ENCODE measurements at regions not wholly inside any gene's neighbourhood (a gene's known extent, or its start where the extent isn't known, plus 50 kb on each side); places are given as distances from the start of the nearest gene placed in this dataset.

- peak; percentile 66 for DNase-seq
Measured at GRCh38 chr1:72623299-72623708, 341.0 kb upstream of the NEGR1 start.

- DNase-seq = no peak
Measured at GRCh38 chr1:72620453-72620852, 338.1 kb upstream of the NEGR1 start.

GRCh38 chr1:72606216-72606810 lies 324.0 kb upstream of the NEGR1 start:
- no peak for DNase-seq

GRCh38 chr1:72601035-72601674 lies 318.8 kb upstream of the NEGR1 start:
- DNase-seq = no peak

GRCh38 chr1:72586023-72586685 lies 303.8 kb upstream of the NEGR1 start:
- DNase-seq = no peak

- DNase-seq = no peak
Measured at GRCh38 chr1:72579629-72580028, 297.3 kb upstream of the NEGR1 start.

- DNase-seq = no peak
Measured at GRCh38 chr1:72570815-72571214, 288.5 kb upstream of the NEGR1 start.

- no peak for DNase-seq
Measured at GRCh38 chr1:72568113-72568512, 285.8 kb upstream of the NEGR1 start.

- DNase-seq = no peak
Measured at GRCh38 chr1:72567521-72567920, 285.2 kb upstream of the NEGR1 start.

- no peak for DNase-seq
Measured at GRCh38 chr1:72564749-72565148, 282.4 kb upstream of the NEGR1 start.

- DNase-seq = peak; percentile 13
Measured at GRCh38 chr1:72557446-72558049, 275.2 kb upstream of the NEGR1 start.

- DNase-seq = no peak
Measured at GRCh38 chr1:72547412-72547811, 265.1 kb upstream of the NEGR1 start.

- no peak for DNase-seq
Measured at GRCh38 chr1:72540674-72541073, 258.3 kb upstream of the NEGR1 start.

GRCh38 chr1:72535470-72535869 lies 253.1 kb upstream of the NEGR1 start:
- no peak for DNase-seq

GRCh38 chr1:72530646-72531045 lies 248.3 kb upstream of the NEGR1 start:
- DNase-seq = no peak

GRCh38 chr1:72526926-72527325 lies 244.6 kb upstream of the NEGR1 start:
- DNase-seq = peak; percentile 25

- DNase-seq = no peak
Measured at GRCh38 chr1:72524021-72524420, 241.7 kb upstream of the NEGR1 start.

- no peak for DNase-seq
Measured at GRCh38 chr1:72521659-72522058, 239.3 kb upstream of the NEGR1 start.

- DNase-seq = no peak
Measured at GRCh38 chr1:72516826-72517225, 234.5 kb upstream of the NEGR1 start.

GRCh38 chr1:72516264-72516663 lies 233.9 kb upstream of the NEGR1 start:
- DNase-seq = no peak

- no peak for DNase-seq
Measured at GRCh38 chr1:72498371-72498770, 216.0 kb upstream of the NEGR1 start.

GRCh38 chr1:72489801-72490200 lies 207.5 kb upstream of the NEGR1 start:
- DNase-seq = no peak

GRCh38 chr1:72485801-72486200 lies 203.5 kb upstream of the NEGR1 start:
- no peak for DNase-seq

- no peak for DNase-seq
Measured at GRCh38 chr1:72483846-72484357, 201.6 kb upstream of the NEGR1 start.
